RWPE2 (cell line): ENCODE measurements at regions not wholly inside any gene's neighbourhood (a gene's known extent, or its start where the extent isn't known, plus 50 kb on each side); places are given as distances from the start of the nearest gene placed in this dataset.

Experiments used
- ATAC-seq: fragments of 200-7000 bp; cut with Tn5 transposase; 3 replicates; pipeline ENCODE4 v1.9.1; 2021; ENCODE audit warnings: low read depth
- DNase-seq: peaks from one replicate; pipeline ENCODE4 v3.0.0-alpha.2; 2020; ENCODE audit warnings: low spot score
- H3K27ac ChIP-seq: fragments of 450-650 bp; 2 replicates; pipeline ENCODE4 v1.5.1; 2017; ENCODE audit warnings: mild to moderate bottlenecking; ENCODE audit not compliant: poor library complexity, severe bottlenecking
- H3K27me3 ChIP-seq: fragments of 250-450 bp; sonication (Bioruptor Pico); 2 replicates; pipeline ENCODE4 v1.5.1; 2021; ENCODE audit warnings: mild to moderate bottlenecking, moderate library complexity; ENCODE audit not compliant: insufficient read depth, poor library complexity, severe bottlenecking
- H3K36me3 ChIP-seq: fragments of 250-450 bp; sonication (Bioruptor Pico); 2 replicates; pipeline ENCODE4 v1.5.1; 2020; ENCODE audit warnings: low read depth, mild to moderate bottlenecking, moderate library complexity
- H3K4me1 ChIP-seq: fragments of 250-450 bp; sonication (Bioruptor Pico); 2 replicates; pipeline ENCODE4 v1.5.1; 2021; ENCODE audit warnings: mild to moderate bottlenecking, moderate library complexity; ENCODE audit not compliant: insufficient read depth, poor library complexity, severe bottlenecking
- H3K4me3 ChIP-seq: fragments of 250-450 bp; sonication (Bioruptor Pico); 2 replicates; pipeline ENCODE4 v1.5.1; 2021; ENCODE audit warnings: mild to moderate bottlenecking, moderate library complexity; ENCODE audit not compliant: severe bottlenecking
- H3K9me3 ChIP-seq: fragments of 250-450 bp; sonication (Bioruptor Pico); 2 replicates; pipeline ENCODE4 v1.5.1; 2021; ENCODE audit warnings: mild to moderate bottlenecking, moderate library complexity; ENCODE audit not compliant: severe bottlenecking
- CTCF ChIP-seq: fragments of 450-650 bp; IDR thresholded peaks from one replicate; pipeline ENCODE4 v1.5.1; 2017; ENCODE audit warnings: mild to moderate bottlenecking, moderate library complexity; ENCODE audit not compliant: poor library complexity, severe bottlenecking

GRCh38 chr2:203809084-203809521 lies 58.5 kb upstream of the CTLA4 start:
- ATAC-seq (no peak), DNase-seq (no peak)
- Histone ChIP-seq H3K9me3 (peaks cover 3% of the 10 kb centered on the region), H3K27me3 (no peaks in the 10 kb centered on the region), H3K36me3 (no peaks in the 10 kb centered on the region), H3K27ac (no peak overlapping the region), H3K4me3 (no peak overlapping the region), H3K4me1 (peaks cover 17% of the 10 kb centered on the region)
- no peak for TF ChIP-seq CTCF

DNA sequence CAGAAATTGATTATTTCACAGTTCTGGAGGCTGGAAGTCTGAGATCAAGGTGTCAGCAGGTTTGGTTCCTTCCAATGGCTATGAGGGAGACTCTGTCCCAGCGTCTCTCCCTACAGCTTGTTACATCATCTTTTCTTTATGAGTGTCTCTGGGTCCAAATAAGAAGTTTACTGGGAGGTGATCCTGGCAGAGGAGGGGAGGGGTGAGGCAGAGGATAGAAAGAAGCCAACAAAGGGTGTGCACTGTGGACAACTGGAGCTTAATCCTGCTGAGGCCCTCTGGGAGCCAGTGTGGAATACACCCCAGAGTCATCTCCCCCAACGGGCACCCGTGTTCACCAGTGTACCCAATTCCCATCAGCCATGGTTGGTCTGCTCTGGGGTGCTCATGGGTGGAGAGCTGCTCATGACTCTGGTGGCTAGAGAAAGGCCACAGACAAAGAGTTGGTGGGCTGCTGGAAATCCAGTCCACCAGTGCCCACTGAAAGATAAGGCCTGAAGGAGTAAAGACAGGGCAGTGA lies 57.5 kb upstream of the CTLA4 start:
- ATAC-seq = no peak
- DNase-seq = no peak
- peaks cover 17% of the 10 kb centered on the region for H3K4me1 ChIP-seq
- no peaks in the 10 kb centered on the region for H3K36me3 ChIP-seq
- no peak for TF ChIP-seq CTCF
- H3K9me3 ChIP-seq = peaks cover 3% of the 10 kb centered on the region
- no peak overlapping the region for H3K27ac ChIP-seq
- H3K27me3 ChIP-seq = no peaks in the 10 kb centered on the region
- H3K4me3 ChIP-seq = no peak overlapping the region

- H3K27ac ChIP-seq = peak overlapping the region; percentile 47
- ATAC-seq = peak; percentile 91
- H3K36me3 ChIP-seq = no peaks in the 10 kb centered on the region
- peaks cover 17% of the 10 kb centered on the region for H3K4me1 ChIP-seq
- no peaks in the 10 kb centered on the region for H3K27me3 ChIP-seq
- H3K4me3 ChIP-seq = no peak overlapping the region
- no peaks in the 10 kb centered on the region for H3K9me3 ChIP-seq
- no peak for TF ChIP-seq CTCF
- peak; percentile 80 for DNase-seq
These were observed 55.9 kb upstream of the CTLA4 start for GRCh38 chr2:203811491-203812221.

DNA sequence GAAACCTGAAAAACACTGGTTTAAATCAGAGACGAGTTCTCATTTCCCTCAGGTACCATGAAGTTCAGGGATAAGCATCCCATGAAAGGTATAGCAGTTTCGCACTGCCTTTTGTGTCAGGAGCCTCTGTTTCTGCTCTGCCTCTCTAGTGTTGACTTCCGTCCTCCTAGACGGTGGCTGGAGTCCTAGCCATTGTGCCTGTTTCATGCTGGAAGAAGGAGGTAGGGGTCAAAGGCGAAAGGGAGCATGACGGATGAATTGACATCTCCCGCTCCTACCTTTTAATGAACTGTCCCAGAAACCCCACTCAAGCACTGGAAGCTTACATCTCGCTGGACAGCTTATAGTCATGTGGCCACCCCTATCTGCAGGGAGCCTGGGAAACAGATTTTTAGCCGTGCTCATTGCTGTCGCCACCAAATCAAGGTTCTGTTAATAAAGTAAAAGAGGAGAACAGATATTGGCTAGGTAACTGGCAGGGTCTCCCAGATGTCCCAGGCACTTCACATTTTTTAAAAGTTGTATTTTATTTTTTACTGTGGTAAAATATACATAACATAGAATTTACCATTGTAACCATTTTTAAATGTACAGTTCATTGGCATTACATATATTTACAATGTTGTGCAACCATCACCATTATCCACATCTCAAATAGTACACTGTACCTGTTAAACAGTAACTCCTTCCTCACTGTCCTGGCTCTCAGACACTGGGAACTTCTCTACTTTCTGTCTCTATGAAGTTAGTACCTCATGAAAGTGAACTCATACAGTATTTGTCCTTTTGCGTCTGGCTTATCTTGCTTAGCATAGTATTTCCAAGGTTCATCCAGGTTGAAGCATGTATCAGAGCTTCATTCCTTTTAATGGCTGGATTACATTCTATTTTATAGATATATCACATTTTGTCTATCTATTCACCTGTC lies 55.0 kb upstream of the CTLA4 start:
- Histone ChIP-seq H3K36me3 (no peaks in the 10 kb centered on the region), H3K4me3 (no peak overlapping the region), H3K4me1 (peaks cover 17% of the 10 kb centered on the region), H3K27me3 (no peaks in the 10 kb centered on the region), H3K27ac (peak overlapping the region; percentile 47), H3K9me3 (no peaks in the 10 kb centered on the region)
- ATAC-seq (no peak), DNase-seq (no peak)
- TF ChIP-seq CTCF = no peak
